ENCODE measurements at regions not wholly inside any gene's neighbourhood (a gene's known extent, or its start where the extent isn't known, plus 50 kb on each side); places are given as distances from the start of the nearest gene placed in this dataset.
A peak's percentile ranks its signal among the peaks of the same experiment; 100 is the strongest.

DNA sequence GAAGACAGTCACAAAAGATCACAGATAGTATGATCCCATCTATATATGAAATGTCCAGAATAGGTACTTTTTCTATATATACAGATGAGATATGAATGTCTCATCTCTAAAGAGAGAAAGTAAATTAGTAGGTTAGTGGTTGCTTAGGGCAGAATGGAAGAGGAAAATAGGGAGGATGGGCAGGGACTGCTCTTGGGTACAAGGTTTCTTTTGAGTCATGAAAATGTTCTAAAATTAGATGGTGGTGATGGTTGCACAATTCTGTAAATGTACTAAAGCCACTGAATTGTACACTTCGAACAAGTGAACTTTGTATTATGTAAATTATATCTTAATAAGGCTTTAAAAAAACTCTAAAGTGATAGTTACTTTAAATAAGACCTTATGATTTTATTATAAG is 59.6 kb upstream of the GRAMD2B start:
- H3K27ac ChIP-seq = no peak overlapping the region
- H3K27me3 ChIP-seq = no peaks in the 10 kb centered on the region
- DNase-seq = no peak
- no peak for TF ChIP-seq POLR2A (IDR thresholded peaks at IDR 0.05)
- TF ChIP-seq, protein P1, sequence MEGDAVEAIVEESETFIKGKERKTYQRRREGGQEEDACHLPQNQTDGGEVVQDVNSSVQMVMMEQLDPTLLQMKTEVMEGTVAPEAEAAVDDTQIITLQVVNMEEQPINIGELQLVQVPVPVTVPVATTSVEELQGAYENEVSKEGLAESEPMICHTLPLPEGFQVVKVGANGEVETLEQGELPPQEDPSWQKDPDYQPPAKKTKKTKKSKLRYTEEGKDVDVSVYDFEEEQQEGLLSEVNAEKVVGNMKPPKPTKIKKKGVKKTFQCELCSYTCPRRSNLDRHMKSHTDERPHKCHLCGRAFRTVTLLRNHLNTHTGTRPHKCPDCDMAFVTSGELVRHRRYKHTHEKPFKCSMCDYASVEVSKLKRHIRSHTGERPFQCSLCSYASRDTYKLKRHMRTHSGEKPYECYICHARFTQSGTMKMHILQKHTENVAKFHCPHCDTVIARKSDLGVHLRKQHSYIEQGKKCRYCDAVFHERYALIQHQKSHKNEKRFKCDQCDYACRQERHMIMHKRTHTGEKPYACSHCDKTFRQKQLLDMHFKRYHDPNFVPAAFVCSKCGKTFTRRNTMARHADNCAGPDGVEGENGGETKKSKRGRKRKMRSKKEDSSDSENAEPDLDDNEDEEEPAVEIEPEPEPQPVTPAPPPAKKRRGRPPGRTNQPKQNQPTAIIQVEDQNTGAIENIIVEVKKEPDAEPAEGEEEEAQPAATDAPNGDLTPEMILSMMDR (IDR thresholded peaks at IDR 0.05) = no peak
- H3K4me1 ChIP-seq = no peaks in the 10 kb centered on the region
- ATAC-seq = peak in 1 of 4 donors; percentile 58
- intact Hi-C loops (cut with DNase I) = no loop called here
- H3K36me3 ChIP-seq = no peaks in the 10 kb centered on the region
- no peak overlapping the region for H3K4me3 ChIP-seq
- WGBS, 4 donors = 41 to 90% (median 69%) methylated on average over 1 of the region's 1 CpG
- H3K9me3 ChIP-seq = no peaks in the 10 kb centered on the region

DNA sequence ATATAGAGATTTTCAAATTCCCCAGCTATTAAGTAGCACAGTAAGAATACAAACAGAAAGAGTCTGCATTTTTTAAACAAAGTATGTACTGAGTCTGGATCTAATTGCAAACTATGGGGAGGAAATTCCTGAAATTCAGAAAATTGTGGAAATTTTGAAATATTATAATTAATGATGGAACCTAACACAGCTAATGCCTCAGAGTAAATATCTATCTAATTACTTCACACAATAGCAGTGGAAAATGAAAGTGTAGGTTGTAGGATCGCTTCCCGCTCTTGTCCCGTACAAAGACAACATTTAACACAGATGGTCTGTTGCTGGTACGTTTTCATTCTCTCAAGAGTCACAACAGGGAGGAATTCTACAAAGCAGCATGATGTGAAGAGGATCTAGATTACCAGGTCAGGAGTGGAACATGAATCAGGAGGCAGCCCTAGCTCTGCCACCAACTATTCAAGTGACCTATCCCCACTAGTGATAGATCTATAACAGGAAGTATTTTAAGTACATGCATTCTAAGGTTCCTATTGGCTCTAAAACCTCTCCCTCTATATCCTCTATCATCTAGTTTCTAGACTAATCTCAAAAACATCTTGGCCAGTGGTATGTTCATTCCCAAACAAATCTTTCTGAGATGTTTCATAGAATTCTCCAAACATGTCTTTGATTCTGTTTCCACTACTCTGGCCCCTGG is 58.9 kb upstream of the GRAMD2B start:
- intact Hi-C loops (cut with DNase I) = no loop called here
- 85 to 88% (median 86%) methylated on average over 4 of the region's 4 CpGs for WGBS, 4 donors
- Histone ChIP-seq H3K9me3 (no peaks in the 10 kb centered on the region), H3K27ac (no peak overlapping the region), H3K27me3 (no peaks in the 10 kb centered on the region), H3K4me3 (no peak overlapping the region), H3K36me3 (no peaks in the 10 kb centered on the region), H3K4me1 (no peaks in the 10 kb centered on the region)
- no peak for ATAC-seq
- no peak for DNase-seq
- TF ChIP-seq, protein P1 (IDR thresholded peaks at IDR 0.05) = no peak
- no peak for TF ChIP-seq POLR2A (IDR thresholded peaks at IDR 0.05)

DNA sequence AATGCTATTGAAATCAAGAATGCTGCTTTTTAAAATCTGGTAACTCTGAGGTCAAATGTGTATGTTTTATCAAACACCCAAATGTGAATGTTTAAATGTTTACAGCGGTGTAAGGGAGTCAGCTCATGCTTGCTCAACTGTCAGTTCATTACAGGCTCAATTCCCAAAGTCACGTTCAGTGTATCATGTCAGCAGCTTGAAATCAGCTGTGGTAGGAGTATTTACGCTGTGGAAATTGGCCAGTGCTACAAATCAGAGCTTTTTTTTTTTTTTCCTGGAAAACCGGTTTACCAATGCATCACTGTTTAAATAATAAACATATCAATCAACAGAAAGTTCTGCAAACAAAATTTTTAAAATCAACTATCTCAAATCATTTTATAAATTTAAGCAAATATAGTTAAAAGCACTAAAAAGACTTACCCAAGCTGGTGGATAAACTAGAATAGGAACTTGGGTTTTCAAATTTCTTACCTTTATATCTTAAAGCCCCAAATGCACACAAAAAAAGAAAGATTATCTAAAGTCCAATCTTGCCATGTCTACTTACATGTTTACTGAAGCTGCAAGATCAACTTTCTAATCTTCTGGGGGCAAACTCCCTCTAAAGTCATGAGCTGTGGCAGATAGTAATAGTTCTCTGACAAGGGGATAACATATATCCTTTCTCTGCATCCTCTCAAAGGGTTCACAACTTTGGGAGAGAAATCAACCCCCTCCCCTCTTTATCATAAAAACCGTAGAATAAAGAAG is 57.6 kb upstream of the GRAMD2B start:
- intact Hi-C loops (cut with DNase I) = no loop called here
- ATAC-seq = no peak
- 63 to 76% (median 74%) methylated on average over 5 of the region's 5 CpGs for WGBS, 4 donors
- DNase-seq = no peak
- Histone ChIP-seq H3K4me3 (no peak overlapping the region), H3K9me3 (no peaks in the 10 kb centered on the region), H3K4me1 (peaks cover 0 to 6% (median 0%) of the 10 kb centered on the region in 12 donors), H3K36me3 (no peaks in the 10 kb centered on the region), H3K27ac (no peak overlapping the region), H3K27me3 (no peaks in the 10 kb centered on the region)
- no peak for TF ChIP-seq POLR2A (IDR thresholded peaks at IDR 0.05)
- TF ChIP-seq, protein P1 (IDR thresholded peaks at IDR 0.05) = no peak

DNA sequence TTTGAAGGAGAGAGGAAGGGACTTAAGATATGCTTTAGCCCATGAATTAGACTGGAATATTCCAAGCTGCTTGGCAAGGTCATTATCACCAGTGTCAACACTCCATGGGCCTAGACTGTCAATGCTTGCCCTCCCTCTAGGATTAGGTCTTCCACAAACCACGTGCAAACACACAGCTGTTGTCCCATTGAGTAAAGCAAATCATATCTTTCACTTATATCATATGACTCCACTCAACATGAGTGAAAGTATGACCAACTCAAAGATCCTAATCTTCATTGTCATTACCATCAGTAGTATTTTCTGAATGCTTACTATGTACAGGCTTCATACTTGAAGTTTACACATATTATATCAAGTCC is 57.0 kb upstream of the GRAMD2B start:
- Histone ChIP-seq H3K4me3 (no peak overlapping the region), H3K9me3 (no peaks in the 10 kb centered on the region), H3K27ac (no peak overlapping the region), H3K36me3 (no peaks in the 10 kb centered on the region), H3K4me1 (peaks cover 0 to 6% (median 0%) of the 10 kb centered on the region in 12 donors), H3K27me3 (no peaks in the 10 kb centered on the region)
- DNase-seq (no peak), ATAC-seq (no peak)
- TF ChIP-seq, protein P1 (IDR thresholded peaks at IDR 0.05) = no peak
- no peak for TF ChIP-seq POLR2A (IDR thresholded peaks at IDR 0.05)
- intact Hi-C loops (cut with DNase I) = no loop called here
- WGBS, 4 donors = 29 to 48% (median 40%) methylated on average over 1 of the region's 1 CpG
